ENCODE measurements at regions not wholly inside any gene's neighbourhood (a gene's known extent, or its start where the extent isn't known, plus 50 kb on each side); places are given as distances from the start of the nearest gene placed in this dataset.
A peak's percentile ranks its signal among the peaks of the same experiment; 100 is the strongest.

DNA sequence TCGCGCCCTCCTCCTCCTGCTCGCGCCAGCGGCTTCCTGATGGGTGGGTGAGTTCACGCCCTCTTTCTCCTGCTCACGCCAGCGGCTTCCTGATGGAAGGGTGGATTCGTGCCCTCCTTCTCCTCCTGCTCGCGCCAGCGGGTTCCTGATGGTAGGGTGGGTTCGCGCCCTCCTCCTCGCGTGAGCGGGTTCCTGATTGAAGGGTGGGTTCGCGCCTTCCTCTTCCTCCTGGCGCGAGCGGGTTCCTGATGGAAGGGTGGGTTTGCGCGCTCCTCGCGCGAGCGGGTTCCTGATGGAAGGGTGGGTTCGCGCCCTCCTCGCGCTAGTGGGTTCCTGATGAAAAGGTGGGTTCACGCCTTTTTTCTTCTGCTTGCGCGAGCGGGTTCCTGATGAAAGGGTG is 62.0 kb upstream of the MGAT5 start:
- Histone ChIP-seq H3K18ac (ENCODE audit: low read length) (peak overlapping the region; percentile 53), H3K9ac (ENCODE audit: low read depth, low read length, poor library complexity) (no peak overlapping the region), H3K4me1 (ENCODE audit: control insufficient read depth in 2 of 2, insufficient read depth in 1 of 2, low read depth in 1 of 2, low read length in 2 of 2) (no peaks in the 10 kb centered on the region), H3K79me1 (ENCODE audit: low read depth, low read length) (no peaks in the 10 kb centered on the region), H3K9me3 (replicated peaks in 1 of 2; ENCODE audit: control insufficient read depth in 2 of 2, insufficient read depth in 1 of 2, low read depth in 1 of 2, low read length in 2 of 2) (no peaks in the 10 kb centered on the region), H2BK120ac (ENCODE audit: low read depth, low read length) (no peak overlapping the region), H3K23ac (ENCODE audit: low read depth, low read length, poor library complexity) (no peak overlapping the region), H3K14ac (ENCODE audit: low read length) (no peak overlapping the region), H2BK15ac (ENCODE audit: low read length) (no peak overlapping the region), H3K27ac (replicated peaks; ENCODE audit: low read length) (no peak overlapping the region), H3K4me2 (ENCODE audit: insufficient read depth, low read length, poor library complexity, severe bottlenecking) (no peak overlapping the region), H4K8ac (ENCODE audit: low read depth, low read length) (no peak overlapping the region), H3K36me3 (replicated peaks in 1 of 2; ENCODE audit: control insufficient read depth in 2 of 2, insufficient read depth in 2 of 2, low read length in 2 of 2) (no peaks in the 10 kb centered on the region), H3K4me3 (ENCODE audit: low read length in 2 of 2) (no peak overlapping the region), H2BK12ac (ENCODE audit: low read length) (no peak overlapping the region), H2BK5ac (ENCODE audit: low read length) (no peak overlapping the region), H3K27me3 (ENCODE audit: control insufficient read depth in 3 of 3, insufficient read depth in 3 of 3, low read depth in 1 of 3, low read length in 3 of 3) (no peaks in the 10 kb centered on the region), H4K91ac (ENCODE audit: low read depth, low read length, poor library complexity) (no peak overlapping the region), H2AFZ (ENCODE audit: low read length) (no peak overlapping the region), H3K4ac (ENCODE audit: low read length) (no peak overlapping the region), H2AK5ac (ENCODE audit: low read depth, low read length) (no peak overlapping the region)
- no peak for DNase-seq (ENCODE audit: low spot score)
- no CpG with 5 or more reads among the region's 36 CpGs for WGBS, 2 donors (ENCODE audit: extremely low coverage in 2 of 2, insufficient read length in 2 of 2, insufficient replicate concordance in 1 of 2)

DNA sequence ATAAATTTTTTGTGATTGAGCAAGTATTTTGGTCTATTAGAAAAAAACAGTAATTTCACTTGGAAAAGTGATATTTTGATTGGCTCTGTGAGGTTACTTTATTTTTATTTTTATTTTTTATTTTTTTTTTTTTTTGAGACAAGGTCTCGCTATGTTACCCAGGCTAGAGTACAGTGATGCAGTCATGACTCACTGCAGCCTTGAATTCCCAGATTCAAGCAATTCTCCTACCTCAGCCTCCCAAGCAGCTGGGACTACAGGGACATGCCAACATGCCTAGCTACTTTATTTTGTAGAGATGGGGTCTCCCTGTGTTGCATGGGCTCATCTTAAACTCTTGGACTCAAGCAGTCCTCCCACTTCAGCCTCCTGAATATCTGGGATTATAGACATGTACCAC is 60.9 kb upstream of the MGAT5 start:
- Histone ChIP-seq H3K27ac (replicated peaks; ENCODE audit: low read length) (no peak overlapping the region), H2AK5ac (ENCODE audit: low read depth, low read length) (no peak overlapping the region), H3K4me3 (ENCODE audit: low read length in 2 of 2) (no peak overlapping the region), H3K4me2 (ENCODE audit: insufficient read depth, low read length, poor library complexity, severe bottlenecking) (no peak overlapping the region), H2AFZ (ENCODE audit: low read length) (no peak overlapping the region), H3K9me3 (replicated peaks in 1 of 2; ENCODE audit: control insufficient read depth in 2 of 2, insufficient read depth in 1 of 2, low read depth in 1 of 2, low read length in 2 of 2) (no peaks in the 10 kb centered on the region), H2BK120ac (ENCODE audit: low read depth, low read length) (no peak overlapping the region), H3K79me1 (ENCODE audit: low read depth, low read length) (no peaks in the 10 kb centered on the region), H3K18ac (ENCODE audit: low read length) (no peak overlapping the region), H3K23ac (ENCODE audit: low read depth, low read length, poor library complexity) (no peak overlapping the region), H4K8ac (ENCODE audit: low read depth, low read length) (no peak overlapping the region), H3K27me3 (ENCODE audit: control insufficient read depth in 3 of 3, insufficient read depth in 3 of 3, low read depth in 1 of 3, low read length in 3 of 3) (no peaks in the 10 kb centered on the region), H2BK12ac (ENCODE audit: low read length) (no peak overlapping the region), H3K4ac (ENCODE audit: low read length) (no peak overlapping the region), H3K14ac (ENCODE audit: low read length) (no peak overlapping the region), H2BK5ac (ENCODE audit: low read length) (no peak overlapping the region), H3K4me1 (ENCODE audit: control insufficient read depth in 2 of 2, insufficient read depth in 1 of 2, low read depth in 1 of 2, low read length in 2 of 2) (no peaks in the 10 kb centered on the region), H3K36me3 (replicated peaks in 1 of 2; ENCODE audit: control insufficient read depth in 2 of 2, insufficient read depth in 2 of 2, low read length in 2 of 2) (no peaks in the 10 kb centered on the region), H4K91ac (ENCODE audit: low read depth, low read length, poor library complexity) (no peak overlapping the region), H3K9ac (ENCODE audit: low read depth, low read length, poor library complexity) (no peak overlapping the region), H2BK15ac (ENCODE audit: low read length) (no peak overlapping the region)
- no CpG with 5 or more reads among the region's 1 CpG for WGBS, 2 donors (ENCODE audit: extremely low coverage in 2 of 2, insufficient read length in 2 of 2, insufficient replicate concordance in 1 of 2)
- no peak for DNase-seq (ENCODE audit: low spot score)

DNA sequence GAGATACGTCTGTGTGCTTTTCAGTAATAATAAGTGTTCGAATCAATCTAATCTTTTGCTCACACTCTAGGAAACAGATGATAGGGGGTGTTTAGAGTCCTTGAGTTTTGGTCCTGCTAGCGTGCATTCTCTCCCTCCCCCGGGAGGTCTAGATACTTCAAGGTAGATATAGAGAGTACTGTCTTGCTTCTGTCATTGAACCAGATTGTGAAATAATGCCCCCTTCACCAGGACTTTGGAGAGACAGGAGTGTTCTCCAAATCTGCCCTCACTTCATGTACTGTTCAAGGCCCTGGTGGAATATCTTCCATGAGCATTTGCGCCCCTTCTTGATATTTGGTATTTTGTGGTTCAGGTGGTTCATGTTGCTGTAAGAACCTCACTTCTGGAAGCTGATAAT is 59.4 kb upstream of the MGAT5 start:
- no peak overlapping the region for H3K23ac ChIP-seq (ENCODE audit: low read depth, low read length, poor library complexity)
- no peak overlapping the region for H2AK5ac ChIP-seq (ENCODE audit: low read depth, low read length)
- no peak overlapping the region for H2AFZ ChIP-seq (ENCODE audit: low read length)
- no peak overlapping the region for H3K4me2 ChIP-seq (ENCODE audit: insufficient read depth, low read length, poor library complexity, severe bottlenecking)
- no peak overlapping the region for H3K18ac ChIP-seq (ENCODE audit: low read length)
- no peak overlapping the region for H3K4me3 ChIP-seq (ENCODE audit: low read length in 2 of 2)
- H2BK12ac ChIP-seq (ENCODE audit: low read length) = no peak overlapping the region
- H2BK120ac ChIP-seq (ENCODE audit: low read depth, low read length) = no peak overlapping the region
- H3K14ac ChIP-seq (ENCODE audit: low read length) = no peak overlapping the region
- no peaks in the 10 kb centered on the region for H3K36me3 ChIP-seq (replicated peaks in 1 of 2; ENCODE audit: control insufficient read depth in 2 of 2, insufficient read depth in 2 of 2, low read length in 2 of 2)
- H4K8ac ChIP-seq (ENCODE audit: low read depth, low read length) = no peak overlapping the region
- H3K79me1 ChIP-seq (ENCODE audit: low read depth, low read length) = no peaks in the 10 kb centered on the region
- no peaks in the 10 kb centered on the region for H3K27me3 ChIP-seq (ENCODE audit: control insufficient read depth in 3 of 3, insufficient read depth in 3 of 3, low read depth in 1 of 3, low read length in 3 of 3)
- H3K4ac ChIP-seq (ENCODE audit: low read length) = no peak overlapping the region
- no peak overlapping the region for H3K9ac ChIP-seq (ENCODE audit: low read depth, low read length, poor library complexity)
- no peak for DNase-seq (ENCODE audit: low spot score)
- WGBS, 2 donors (ENCODE audit: extremely low coverage in 2 of 2, insufficient read length in 2 of 2, insufficient replicate concordance in 1 of 2) = no CpG with 5 or more reads among the region's 5 CpGs
- no peak overlapping the region for H2BK5ac ChIP-seq (ENCODE audit: low read length)
- no peak overlapping the region for H3K27ac ChIP-seq (replicated peaks; ENCODE audit: low read length)
- no peak overlapping the region for H2BK15ac ChIP-seq (ENCODE audit: low read length)
- no peaks in the 10 kb centered on the region for H3K9me3 ChIP-seq (replicated peaks in 1 of 2; ENCODE audit: control insufficient read depth in 2 of 2, insufficient read depth in 1 of 2, low read depth in 1 of 2, low read length in 2 of 2)
- no peaks in the 10 kb centered on the region for H3K4me1 ChIP-seq (ENCODE audit: control insufficient read depth in 2 of 2, insufficient read depth in 1 of 2, low read depth in 1 of 2, low read length in 2 of 2)
- H4K91ac ChIP-seq (ENCODE audit: low read depth, low read length, poor library complexity) = no peak overlapping the region

DNA sequence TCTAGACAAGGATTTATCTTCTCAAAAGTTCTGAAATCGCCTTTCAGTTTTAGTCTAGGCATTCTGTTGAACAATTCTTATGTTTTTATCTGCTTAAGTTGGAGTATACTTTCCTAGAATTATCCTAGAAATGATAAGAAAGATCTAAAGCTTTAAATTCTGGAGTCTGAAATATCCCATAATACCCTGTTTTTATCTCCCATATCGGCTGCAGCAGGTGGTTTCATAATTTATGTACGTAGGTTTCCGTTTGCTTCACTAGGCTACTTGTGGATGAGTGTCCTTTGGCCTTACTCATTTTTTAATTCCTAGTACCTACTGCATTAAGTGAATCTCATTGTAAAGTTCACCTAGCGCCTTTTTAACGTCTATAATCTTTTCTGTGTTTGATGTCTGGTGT is 58.5 kb upstream of the MGAT5 start:
- Histone ChIP-seq H2BK120ac (ENCODE audit: low read depth, low read length) (no peak overlapping the region), H2BK5ac (ENCODE audit: low read length) (no peak overlapping the region), H3K4me1 (ENCODE audit: control insufficient read depth in 2 of 2, insufficient read depth in 1 of 2, low read depth in 1 of 2, low read length in 2 of 2) (peaks cover 0 to 2% of the 10 kb centered on the region in 2 donors), H3K79me1 (ENCODE audit: low read depth, low read length) (no peaks in the 10 kb centered on the region), H3K27ac (replicated peaks; ENCODE audit: low read length) (no peak overlapping the region), H4K8ac (ENCODE audit: low read depth, low read length) (no peak overlapping the region), H3K14ac (ENCODE audit: low read length) (no peak overlapping the region), H3K27me3 (ENCODE audit: control insufficient read depth in 3 of 3, insufficient read depth in 3 of 3, low read depth in 1 of 3, low read length in 3 of 3) (no peaks in the 10 kb centered on the region), H3K18ac (ENCODE audit: low read length) (no peak overlapping the region), H2AK5ac (ENCODE audit: low read depth, low read length) (no peak overlapping the region), H4K91ac (ENCODE audit: low read depth, low read length, poor library complexity) (no peak overlapping the region), H3K9ac (ENCODE audit: low read depth, low read length, poor library complexity) (no peak overlapping the region), H3K4me3 (ENCODE audit: low read length in 2 of 2) (no peak overlapping the region), H2AFZ (ENCODE audit: low read length) (no peak overlapping the region), H3K4me2 (ENCODE audit: insufficient read depth, low read length, poor library complexity, severe bottlenecking) (no peak overlapping the region), H3K23ac (ENCODE audit: low read depth, low read length, poor library complexity) (no peak overlapping the region), H2BK12ac (ENCODE audit: low read length) (no peak overlapping the region), H3K9me3 (replicated peaks in 1 of 2; ENCODE audit: control insufficient read depth in 2 of 2, insufficient read depth in 1 of 2, low read depth in 1 of 2, low read length in 2 of 2) (no peaks in the 10 kb centered on the region), H2BK15ac (ENCODE audit: low read length) (no peak overlapping the region), H3K4ac (ENCODE audit: low read length) (no peak overlapping the region), H3K36me3 (replicated peaks in 1 of 2; ENCODE audit: control insufficient read depth in 2 of 2, insufficient read depth in 2 of 2, low read length in 2 of 2) (no peaks in the 10 kb centered on the region)
- no CpG with 5 or more reads among the region's 6 CpGs for WGBS, 2 donors (ENCODE audit: extremely low coverage in 2 of 2, insufficient read length in 2 of 2, insufficient replicate concordance in 1 of 2)
- no peak for DNase-seq (ENCODE audit: low spot score)

Measured in neuronal stem cell (in vitro differentiated cells).